HG03457 (cell line): ENCODE measurements at regions not wholly inside any gene's neighbourhood (a gene's known extent, or its start where the extent isn't known, plus 50 kb on each side); places are given as distances from the start of the nearest gene placed in this dataset.
"Not testable (repeated sequence)": the region's sequence is repeated elsewhere in the genome, so short reads cannot be mapped to it uniquely, and the experiment has no call there.

Experiments used
- ATAC-seq: cut with Tn5 transposase; IDR thresholded peaks from one replicate; pipeline ENCODE4 v1.9.1; 2021; ENCODE audit warnings: moderate number of reproducible peaks; ENCODE audit not compliant: unreplicated experiment

DNA sequence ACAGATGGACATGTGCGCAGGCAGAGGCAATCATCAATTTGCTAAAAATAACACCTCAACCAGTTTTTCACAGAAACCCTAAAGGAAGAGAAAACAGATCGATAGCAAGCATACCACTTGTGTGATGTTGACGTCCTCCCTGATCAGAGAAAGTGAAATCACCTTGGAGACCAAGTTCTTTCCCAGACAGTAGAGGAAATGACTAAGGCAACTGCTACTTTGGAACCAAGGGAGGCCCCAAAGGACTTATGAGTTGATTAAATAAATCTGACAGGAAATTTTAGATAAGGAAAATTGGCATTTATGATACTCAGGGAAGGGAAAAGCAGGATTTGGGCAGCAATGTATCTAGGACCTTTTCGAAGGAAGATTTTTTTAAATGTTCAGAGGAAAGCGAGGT, 267.1 kb upstream of the ASIC2 start:
- ATAC-seq: no peak

DNA sequence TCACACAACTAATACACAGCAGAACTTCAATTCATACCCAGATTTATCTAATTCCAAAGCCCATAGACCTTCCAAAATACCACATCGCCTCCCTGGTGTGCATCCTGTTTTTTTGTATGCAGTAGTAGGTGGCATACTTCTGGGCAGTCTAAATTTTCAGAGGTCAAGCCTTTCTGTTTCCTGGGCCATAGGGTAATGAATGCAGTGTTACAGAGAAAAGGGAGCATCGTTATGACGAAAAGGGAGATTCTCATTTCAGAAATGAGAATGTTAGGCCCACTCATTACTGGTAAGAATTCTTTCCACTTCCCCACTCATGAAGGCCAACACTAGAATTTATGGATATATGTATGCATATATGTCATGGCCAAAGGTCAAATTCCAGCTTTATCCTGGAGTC, 267.8 kb upstream of the ASIC2 start:
- ATAC-seq: no peak

DNA sequence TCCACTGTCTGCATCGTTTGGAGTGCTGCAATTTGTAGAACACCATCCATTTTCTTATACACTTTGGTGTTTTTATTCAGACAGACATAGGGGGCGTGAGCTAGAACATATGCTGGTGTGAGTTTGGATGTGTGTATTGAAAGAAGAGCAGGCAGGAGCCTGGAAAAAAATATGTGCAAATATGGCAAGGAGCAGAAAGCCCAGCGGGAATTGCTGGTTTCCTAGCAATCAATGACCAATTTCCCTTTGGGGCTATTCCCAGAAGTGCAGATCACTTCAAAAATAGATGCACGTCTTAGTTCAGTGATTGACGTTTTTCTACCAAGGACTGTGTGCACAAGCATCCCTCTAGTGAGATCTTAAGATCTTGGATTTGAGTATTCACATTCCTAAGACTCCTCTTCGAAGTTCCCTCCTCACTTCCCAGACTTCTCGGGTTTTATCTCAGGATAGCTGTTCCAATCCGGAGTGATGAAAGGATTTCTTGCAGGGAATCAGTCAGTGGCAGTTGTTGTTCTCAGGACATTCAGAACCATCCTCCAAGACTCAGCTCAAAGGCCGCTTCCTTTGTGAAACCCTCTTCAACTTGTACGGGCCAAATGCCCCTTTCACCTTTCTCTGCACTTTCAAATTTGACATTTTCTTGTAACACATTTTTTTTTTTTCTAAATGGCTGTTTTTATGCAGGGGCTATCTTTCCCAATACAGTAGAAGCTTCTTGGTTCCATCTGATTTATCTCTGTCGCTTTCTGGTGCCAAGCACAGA, 268.7 kb upstream of the ASIC2 start:
- no peak for ATAC-seq

DNA sequence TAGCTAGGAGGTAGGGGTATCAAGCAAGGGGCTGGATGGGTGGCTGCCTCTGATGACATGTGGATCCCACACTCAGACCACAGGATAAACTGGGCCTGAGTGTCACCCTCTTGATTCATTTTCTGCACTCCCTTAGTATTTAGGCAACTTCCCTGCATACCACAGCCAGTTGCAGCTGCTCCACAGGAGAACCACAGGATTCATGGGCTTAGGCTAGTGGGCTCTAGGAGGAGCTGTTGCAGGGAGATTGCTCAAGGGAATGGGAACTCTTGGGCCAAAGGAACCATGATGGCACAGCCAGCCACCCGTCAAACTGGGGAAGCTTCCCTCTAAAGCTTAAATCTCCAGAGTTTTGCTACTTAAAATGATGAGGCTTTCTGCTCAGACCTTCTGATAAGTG, 269.7 kb upstream of the ASIC2 start:
- no peak for ATAC-seq

DNA sequence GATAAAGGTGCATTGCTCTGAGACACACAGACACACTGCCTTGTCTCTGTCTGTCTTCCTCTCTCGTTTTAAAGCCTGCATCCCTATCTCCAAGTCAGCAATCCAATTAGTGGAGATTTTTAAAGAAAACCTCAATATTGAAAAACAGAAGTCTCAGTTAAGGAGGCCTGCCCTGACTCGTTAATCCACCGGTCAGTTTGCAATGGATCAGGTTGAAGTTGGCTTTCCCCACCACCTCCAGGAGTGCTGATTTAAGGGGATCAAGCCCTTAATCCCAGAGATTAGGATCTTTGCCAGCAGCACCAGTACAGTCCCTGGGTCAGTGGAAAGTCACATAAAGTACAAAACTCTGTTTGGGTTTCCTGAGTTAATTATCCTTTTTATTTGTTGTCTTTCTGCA, 271.1 kb upstream of the ASIC2 start:
- no peak for ATAC-seq

DNA sequence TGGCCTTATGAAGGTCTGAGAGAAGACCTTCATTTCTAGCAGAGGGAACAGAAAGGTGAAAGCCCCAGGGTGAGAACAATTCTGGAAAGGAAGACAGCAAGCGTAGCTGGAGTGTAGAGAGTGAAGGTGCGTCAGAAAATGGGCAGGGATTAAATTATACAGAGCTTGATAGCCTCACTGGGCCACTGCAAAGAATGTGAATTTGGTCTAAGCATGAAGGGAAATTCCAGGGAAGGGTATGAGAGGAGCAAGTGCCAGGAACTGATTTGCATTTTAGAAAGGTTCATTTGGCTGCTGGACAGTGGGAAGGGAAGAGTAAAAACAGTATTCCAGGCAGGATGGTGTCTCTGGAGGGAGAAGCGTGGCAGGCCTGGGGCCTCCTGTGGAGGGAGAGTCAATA, 274.1 kb upstream of the ASIC2 start:
- ATAC-seq: no peak

DNA sequence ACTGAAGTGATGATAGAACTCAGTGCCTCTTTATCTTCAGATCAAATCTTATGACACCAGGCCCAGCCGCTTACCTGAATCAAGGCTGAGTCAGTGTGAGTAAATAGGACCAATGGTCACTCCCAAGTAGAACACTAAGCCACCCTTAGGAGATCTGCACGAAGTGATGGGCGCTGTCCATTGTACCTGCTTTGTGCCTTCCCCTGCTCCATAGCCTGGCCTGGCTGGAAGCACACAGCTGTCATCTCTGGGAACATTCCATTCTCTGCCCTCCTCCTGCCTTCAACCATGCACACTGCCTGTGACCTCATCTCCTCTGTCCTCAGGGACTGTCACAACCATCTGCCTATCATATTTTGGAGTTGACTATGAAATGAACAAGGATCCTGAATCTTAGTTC, 279.5 kb upstream of the ASIC2 start:
- ATAC-seq: no peak

DNA sequence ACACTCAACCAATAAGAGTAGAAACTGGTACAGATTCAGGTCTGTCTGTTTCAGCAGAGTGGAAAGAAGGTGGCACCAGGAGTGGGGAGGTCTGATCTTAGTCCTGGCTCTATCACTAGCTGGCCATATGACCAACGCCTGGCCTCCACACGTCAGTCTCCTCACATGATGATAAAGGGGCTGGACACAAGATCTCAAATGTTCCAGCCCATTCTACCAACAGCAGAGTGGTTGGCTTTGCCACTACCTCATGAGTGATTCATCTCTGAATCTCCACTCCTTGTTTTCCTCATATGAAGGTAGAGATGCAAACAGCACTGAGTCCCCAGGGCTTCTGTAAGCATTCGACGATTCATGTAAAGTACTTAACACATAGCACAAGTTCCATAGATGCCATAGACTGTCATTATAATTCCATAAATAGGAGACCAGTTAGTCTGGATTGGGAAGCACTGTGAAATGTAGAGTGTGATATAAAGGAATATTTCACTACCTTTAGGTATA, 281.9 kb upstream of the ASIC2 start:
- ATAC-seq: no peak

DNA sequence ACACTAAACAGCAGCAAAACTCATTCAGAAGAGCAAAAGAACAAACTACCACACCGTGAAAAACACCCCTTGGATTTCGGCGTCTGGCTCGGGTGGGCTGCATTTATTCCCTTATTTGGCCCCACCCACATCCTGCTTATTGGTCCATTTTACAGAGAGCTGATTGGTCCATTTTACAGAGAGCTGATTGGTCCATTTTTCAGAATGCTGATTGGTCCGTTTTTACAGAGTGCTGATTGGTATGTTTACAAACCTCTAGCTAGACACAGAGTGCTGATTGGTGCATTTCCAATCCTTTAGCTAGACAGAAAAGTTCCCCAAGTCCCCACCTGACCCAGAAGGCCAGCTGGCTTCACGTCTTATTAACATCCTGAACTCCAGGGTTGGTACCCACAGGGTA, 286.6 kb upstream of the ASIC2 start:
- not testable (repeated sequence) for ATAC-seq

DNA sequence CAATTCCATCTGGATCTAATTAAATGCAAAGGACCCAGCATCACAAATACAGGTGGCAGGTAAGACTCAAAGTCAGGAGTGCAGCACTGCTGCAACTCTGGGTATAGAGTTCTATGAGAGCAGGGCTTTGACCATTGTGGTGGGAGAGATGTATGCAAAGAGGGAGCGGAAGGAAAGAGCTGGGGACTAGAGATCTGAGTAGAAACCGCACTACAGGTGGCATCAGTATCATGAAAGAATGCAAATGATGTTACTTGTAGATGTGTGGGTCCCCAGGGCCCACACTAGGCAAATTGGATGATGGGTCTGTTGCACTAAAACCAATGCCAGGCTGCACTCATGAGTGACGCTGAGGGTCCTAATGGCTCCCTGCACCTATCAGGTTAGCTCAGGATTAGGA, 287.1 kb upstream of the ASIC2 start:
- no peak for ATAC-seq

DNA sequence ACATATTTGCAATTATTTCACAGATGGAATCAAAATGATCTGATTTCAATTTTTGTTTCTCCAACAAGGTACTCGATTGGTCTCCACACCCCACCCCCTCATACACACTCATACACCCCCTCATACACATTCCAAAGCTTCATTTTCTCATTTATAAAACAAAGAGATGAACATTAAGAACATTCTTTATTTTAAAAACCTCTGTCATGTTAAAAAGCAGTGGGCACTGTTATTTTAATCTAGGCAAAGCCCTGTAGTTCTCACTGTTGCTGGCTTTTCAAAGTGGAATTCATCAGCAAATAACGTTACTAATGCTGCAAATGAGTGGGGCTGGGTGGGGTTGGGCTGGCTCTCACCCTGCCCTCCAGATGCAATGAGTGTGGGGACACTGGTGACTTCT, 289.6 kb upstream of the ASIC2 start:
- ATAC-seq: no peak

DNA sequence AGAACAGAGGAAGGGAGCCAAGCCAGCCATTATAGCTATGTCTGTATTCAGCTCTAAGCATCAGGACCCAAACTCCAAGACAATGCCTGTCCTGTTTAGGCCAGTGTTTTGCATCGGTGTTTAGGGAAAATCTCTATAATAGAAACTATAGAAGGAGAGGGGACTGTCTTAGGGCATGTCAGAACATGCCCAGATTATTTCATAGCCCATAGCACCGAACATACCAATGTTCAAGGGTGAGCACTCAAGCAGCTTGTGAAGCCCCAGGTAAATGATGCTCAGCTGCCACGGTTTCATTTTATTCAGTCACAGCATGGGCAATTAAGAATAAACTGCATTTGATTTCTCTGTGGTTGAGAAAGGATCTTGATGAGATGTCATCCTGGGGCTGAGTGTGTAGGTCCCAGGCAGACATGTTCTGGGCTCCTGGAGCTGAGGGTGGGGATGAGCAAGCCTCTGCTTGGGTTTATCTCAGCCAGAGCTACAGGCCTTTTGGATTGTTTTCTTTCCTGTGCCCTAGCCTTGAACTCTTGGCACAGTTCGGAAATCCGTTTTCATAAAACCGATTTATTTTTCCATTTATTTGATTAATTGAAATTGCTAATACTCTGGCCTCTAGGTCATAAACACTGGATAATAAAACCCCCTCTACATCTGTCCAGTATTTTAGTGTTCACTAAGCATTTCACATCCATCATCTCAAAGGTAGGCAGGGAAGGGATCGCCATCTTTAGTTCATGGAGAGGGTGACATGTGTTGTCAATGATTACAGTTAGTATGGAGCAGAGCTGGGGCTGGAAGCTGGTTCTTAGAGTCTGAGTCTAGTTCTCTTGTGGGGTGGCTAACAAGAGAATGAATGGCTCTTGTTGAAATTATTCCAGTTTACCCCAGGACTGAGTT, 290.7 kb upstream of the ASIC2 start:
- ATAC-seq: no peak

DNA sequence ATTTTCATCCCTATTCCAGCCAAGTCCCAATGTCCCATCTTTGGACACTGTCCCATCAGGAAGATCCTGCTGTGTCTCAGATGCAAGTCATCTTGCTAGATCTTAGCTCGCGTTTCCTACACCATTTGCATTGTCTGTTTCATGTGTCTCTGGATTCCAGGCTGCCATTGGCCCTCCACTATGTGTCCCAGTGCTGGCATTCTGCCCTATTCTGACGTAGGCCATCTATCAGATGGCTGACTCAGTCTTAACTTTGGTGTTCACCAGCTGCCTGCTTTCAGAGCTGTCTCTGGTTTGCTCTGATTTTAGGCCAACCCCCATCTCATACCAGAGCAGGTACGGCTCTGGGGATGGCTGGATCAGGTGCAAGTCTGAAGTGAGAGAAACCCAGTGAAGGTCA, 300.9 kb upstream of the ASIC2 start:
- ATAC-seq: no peak

DNA sequence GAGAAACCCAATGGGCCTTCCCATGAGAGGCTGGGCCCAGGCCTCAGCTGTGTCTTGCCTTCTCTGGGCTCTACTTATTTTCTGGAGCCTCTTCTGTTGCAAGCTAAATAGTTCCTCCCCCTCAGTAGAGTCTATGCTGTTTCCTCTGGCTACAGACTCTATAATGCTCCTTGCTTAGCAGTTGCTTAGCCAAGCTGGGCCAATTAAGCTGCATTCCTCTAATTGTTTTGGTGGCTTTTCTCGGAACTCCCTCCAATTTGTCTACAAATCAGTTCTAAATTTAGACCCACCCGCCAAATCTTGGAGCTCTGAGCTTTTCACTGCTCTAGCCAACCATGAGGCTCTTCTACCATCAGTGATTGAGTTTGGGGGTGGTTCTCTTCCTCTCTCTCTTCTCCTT, 302.7 kb upstream of the ASIC2 start:
- ATAC-seq: no peak

DNA sequence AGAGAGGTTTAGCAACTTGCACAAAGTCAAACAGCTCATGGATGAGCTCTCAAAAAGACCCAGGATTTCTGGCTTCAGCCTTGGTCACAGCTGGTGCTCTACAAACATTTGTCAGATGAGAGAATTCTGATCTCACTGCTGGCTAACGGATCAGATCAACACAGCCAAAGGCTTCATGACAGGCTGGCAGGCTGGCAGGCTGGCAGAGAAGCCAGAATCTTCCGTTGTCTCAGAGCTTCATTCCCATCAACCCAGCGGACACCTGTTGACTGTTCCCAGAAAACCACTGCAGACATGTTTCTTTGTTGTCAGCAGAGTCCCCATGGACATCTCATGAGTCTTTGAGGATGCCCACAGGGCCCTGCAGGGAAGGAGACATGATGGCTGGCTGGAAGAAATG, 303.8 kb upstream of the ASIC2 start:
- no peak for ATAC-seq

DNA sequence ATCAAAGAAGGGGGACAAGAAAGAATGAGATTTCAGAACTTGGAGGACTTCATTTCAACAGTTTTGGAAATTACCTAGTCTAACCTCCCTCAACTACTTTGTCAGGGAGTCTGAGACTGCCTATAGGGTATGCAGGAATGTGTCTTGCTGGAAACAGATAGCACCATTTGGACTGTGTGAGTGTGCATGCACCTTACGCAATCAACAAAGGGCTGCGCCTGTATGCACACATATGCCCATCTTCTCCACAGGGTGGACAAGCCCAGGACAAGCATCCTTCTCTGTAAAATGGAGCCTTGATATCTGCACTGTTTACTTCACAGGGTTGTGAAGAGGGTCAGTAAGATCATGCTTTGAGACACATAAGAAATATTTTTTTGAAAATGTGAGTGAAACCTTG, 305.7 kb upstream of the ASIC2 start:
- no peak for ATAC-seq

DNA sequence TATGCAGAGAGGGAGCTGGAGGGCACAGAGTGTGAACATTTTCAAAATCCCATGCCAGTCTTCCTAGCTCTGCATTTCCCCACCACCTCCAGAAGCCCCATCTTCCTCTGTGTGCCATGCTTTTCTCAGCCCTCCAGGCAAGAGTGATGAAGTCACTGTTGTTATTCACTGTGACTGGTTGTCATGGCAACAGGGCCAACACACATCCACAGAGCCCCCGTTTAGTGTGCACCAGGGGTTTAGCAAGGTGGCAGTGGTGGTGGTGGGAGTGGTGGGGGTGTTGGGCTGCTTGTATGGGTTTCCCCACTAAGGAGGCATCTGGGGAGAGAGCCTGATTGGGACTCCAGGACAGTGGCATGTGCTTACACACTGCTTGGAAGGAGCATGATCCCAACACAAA, 309.9 kb upstream of the ASIC2 start:
- no peak for ATAC-seq

DNA sequence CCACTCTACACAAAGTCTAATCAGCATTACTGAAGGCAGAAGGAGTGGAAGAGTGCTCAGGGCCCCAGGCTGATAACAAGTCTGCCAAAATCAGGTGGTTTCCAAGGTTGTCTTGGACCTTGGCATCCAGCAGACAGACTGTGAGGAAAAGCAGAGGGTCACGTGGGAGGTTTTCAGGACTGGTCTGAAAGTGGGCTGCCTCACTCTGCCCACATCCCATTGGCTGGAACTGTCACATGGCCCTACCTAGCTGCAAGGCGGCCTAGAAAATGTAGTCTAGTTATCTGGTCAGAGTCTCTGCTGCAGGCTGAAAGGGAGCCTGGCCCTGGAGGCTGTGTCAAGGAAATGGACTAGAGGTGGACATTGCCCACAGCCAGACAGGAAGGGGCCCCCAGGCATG, 310.7 kb upstream of the ASIC2 start:
- ATAC-seq: no peak

DNA sequence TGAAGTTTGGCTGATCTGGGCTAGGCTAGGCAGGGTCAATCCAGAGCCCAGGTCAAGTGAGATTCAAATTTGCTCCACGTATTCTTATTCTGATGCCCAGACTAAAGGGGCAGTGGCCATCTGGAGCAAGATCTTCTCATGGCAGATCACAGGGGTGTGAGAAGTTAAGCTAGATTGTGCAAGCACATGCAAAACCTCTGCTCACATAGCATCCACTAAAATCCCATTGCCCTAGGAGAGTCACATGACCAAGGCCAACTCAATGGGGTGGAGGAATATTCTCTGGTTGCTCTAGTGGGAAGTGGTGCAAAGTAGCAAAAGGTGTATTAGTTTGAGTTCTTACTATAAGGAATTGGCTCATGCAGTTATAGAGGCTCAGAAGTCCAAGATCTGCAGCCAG, 318.4 kb upstream of the ASIC2 start:
- ATAC-seq: no peak

DNA sequence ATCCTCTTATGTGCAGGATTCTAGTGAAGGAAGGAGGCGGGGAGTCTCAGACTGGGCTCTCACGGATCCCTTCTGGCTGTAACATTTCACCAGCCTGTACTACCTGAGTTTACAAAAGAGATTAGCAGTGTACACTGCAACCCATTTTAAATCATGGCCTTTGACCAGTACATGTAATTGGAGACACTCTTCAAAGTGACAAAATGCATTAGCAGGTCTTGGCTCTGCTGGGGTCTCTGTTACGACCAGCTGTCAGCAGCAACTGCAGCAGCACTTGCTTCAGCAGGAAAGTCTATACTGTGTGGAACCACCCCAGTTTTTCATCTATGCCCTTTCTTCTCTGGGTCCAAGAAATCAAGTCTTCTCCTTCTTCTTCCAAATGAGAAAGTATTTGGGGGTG, 322.8 kb upstream of the ASIC2 start:
- no peak for ATAC-seq

DNA sequence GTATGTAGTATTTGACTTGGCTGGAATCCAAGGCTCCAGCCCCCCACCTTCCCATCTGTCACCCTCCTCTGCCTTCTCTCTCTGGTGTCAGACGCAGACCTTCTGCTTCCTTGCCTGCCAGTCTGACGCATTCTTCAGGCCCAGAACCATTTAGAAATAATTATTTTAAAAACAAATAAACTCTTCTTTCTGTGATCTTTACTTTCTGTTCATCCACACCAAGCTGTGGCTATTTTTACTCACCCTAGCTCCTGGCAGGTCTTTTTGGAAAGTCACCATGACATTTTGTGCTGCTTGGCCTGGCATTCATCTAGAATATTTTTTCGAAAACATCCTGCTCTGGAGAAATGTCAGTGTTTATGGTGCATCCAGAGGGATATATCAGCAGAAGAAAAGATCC, 330.7 kb upstream of the ASIC2 start:
- ATAC-seq: no peak
